ENCODE measurements at regions not wholly inside any gene's neighbourhood (a gene's known extent, or its start where the extent isn't known, plus 50 kb on each side); places are given as distances from the start of the nearest gene placed in this dataset.
"Not testable (repeated sequence)": the region's sequence is repeated elsewhere in the genome, so short reads cannot be mapped to it uniquely, and the experiment has no call there.

- Histone ChIP-seq H3K4me3 (no peak overlapping the region), H3K36me3 (no peaks in the 10 kb centered on the region), H3K4me1 (no peaks in the 10 kb centered on the region), H3K9me3 (no peaks in the 10 kb centered on the region), H3K27me3 (no peaks in the 10 kb centered on the region), H3K27ac (no peak overlapping the region)
- TF ChIP-seq CTCF (IDR thresholded peaks at IDR 0.05) (no peak), POLR2A (IDR thresholded peaks at IDR 0.05) (no peak), EP300 (IDR thresholded peaks at IDR 0.05) (no peak), POLR2AphosphoS5 (IDR thresholded peaks at IDR 0.05) (no peak)
- ATAC-seq (ENCODE audit: low FRiP score in 2 of 2) (no peak), DNase-seq (no peak)
These were observed 179.2 kb upstream of the AGTR1 start for GRCh38 chr3:148518520-148518919.

- H3K9me3 ChIP-seq; ATAC-seq (ENCODE audit: low FRiP score in 2 of 2); H3K4me3 ChIP-seq; H3K4me1 ChIP-seq; DNase-seq; H3K27me3 ChIP-seq; H3K36me3 ChIP-seq; H3K27ac ChIP-seq: not testable (repeated sequence)
- WGBS, 2 donors, result 74 to 81% methylated on average over 13 of the region's 13 CpGs
These were observed 172.1 kb upstream of the AGTR1 start for GRCh38 chr3:148525621-148526020.

GRCh38 chr3:148528024-148528423 lies 169.7 kb upstream of the AGTR1 start:
- Histone ChIP-seq H3K9me3 (no peaks in the 10 kb centered on the region), H3K36me3 (no peaks in the 10 kb centered on the region), H3K27me3 (no peaks in the 10 kb centered on the region), H3K4me1 (no peaks in the 10 kb centered on the region), H3K4me3 (no peak overlapping the region), H3K27ac (no peak overlapping the region)
- DNase-seq (no peak), ATAC-seq (ENCODE audit: low FRiP score in 2 of 2) (no peak)
- no peak for TF ChIP-seq CTCF (IDR thresholded peaks at IDR 0.05)
- TF ChIP-seq EP300 (IDR thresholded peaks at IDR 0.05), result no peak
- no peak for TF ChIP-seq POLR2A (IDR thresholded peaks at IDR 0.05)
- no peak for TF ChIP-seq POLR2AphosphoS5 (IDR thresholded peaks at IDR 0.05)

GRCh38 chr3:148531836-148532235 lies 165.9 kb upstream of the AGTR1 start:
- no peaks in the 10 kb centered on the region for H3K4me1 ChIP-seq
- H3K4me3 ChIP-seq, result no peak overlapping the region
- H3K36me3 ChIP-seq, result no peaks in the 10 kb centered on the region
- H3K27ac ChIP-seq, result no peak overlapping the region
- H3K27me3 ChIP-seq, result no peaks in the 10 kb centered on the region
- 79 to 92% methylated on average over 2 of the region's 2 CpGs for WGBS, 2 donors
- no peak for ATAC-seq (ENCODE audit: low FRiP score in 2 of 2)
- TF ChIP-seq POLR2A (IDR thresholded peaks at IDR 0.05), result no peak
- no peak for TF ChIP-seq EP300 (IDR thresholded peaks at IDR 0.05)
- no peak for TF ChIP-seq POLR2AphosphoS5 (IDR thresholded peaks at IDR 0.05)
- TF ChIP-seq CTCF (IDR thresholded peaks at IDR 0.05), result no peak
- no peak for DNase-seq
- no peaks in the 10 kb centered on the region for H3K9me3 ChIP-seq

- 75 to 85% methylated on average over 2 of the region's 2 CpGs for WGBS, 2 donors
- no peaks in the 10 kb centered on the region for H3K4me1 ChIP-seq
- no peak for ATAC-seq (ENCODE audit: low FRiP score in 2 of 2)
These were observed 165.4 kb upstream of the AGTR1 start for GRCh38 chr3:148532326-148532725.

More at GRCh38 chr3:148532326-148532725, 165.4 kb upstream of the AGTR1 start:
- no peaks in the 10 kb centered on the region for H3K9me3 ChIP-seq
- H3K27ac ChIP-seq, result no peak overlapping the region
- no peak overlapping the region for H3K4me3 ChIP-seq
- no peak for DNase-seq
- TF ChIP-seq EP300 (IDR thresholded peaks at IDR 0.05) (no peak), POLR2AphosphoS5 (IDR thresholded peaks at IDR 0.05) (no peak), POLR2A (IDR thresholded peaks at IDR 0.05) (no peak), CTCF (IDR thresholded peaks at IDR 0.05) (no peak)
- no peaks in the 10 kb centered on the region for H3K36me3 ChIP-seq
- H3K27me3 ChIP-seq, result no peaks in the 10 kb centered on the region
